ENCODE measurements at regions not wholly inside any gene's neighbourhood (a gene's known extent, or its start where the extent isn't known, plus 50 kb on each side); places are given as distances from the start of the nearest gene placed in this dataset.
"Not testable (repeated sequence)": the region's sequence is repeated elsewhere in the genome, so short reads cannot be mapped to it uniquely, and the experiment has no call there.

DNA sequence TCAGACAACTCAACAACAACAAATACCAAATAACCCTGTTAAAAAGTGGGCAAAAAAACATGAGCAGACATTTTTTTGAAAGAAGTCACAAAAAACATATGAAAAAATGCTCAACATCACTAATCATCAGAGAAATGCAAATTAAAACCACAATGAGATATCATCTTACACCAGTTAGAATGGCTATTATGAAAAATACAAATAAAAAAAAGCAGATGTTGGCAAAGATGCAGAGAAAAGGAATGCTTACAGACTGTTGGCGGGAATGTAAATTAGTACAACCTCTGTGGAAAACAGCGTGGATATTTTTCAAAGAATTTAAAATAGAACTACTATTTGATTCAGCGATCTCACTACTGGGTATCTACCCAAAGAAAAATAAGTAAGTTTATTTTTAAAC lies 114.0 kb downstream of the SLC38A4 start:
- DNase-seq: no peak

DNA sequence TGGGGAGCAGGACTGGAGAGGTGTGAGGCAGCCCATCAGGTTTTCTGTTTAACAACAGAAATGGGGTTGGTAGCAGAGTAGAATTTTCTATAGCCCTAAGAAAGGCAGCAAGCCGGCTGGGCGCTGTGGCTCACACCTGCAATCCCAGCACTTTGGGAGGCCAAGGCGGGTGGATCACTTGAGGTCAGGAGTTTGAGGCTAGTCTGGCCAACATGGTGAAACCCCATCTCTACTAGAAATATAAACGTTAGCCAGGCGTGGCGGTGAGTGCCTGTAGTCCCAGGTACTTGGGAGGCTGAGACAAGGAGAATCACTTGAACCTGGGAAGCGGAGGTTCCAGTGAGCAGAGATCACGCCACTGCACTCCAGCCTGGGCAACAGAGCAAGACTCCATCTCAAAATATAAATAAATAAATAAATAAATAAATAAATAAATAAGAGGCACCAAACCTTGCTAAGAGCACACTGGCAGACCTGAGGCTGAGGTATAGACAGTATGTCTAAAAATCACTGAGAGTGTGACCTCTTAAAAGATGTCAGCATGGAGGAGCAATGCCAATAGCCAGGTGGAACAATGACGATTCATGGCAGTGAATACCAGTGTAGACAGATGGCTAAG lies 115.6 kb downstream of the SLC38A4 start:
- no peak for DNase-seq

DNA sequence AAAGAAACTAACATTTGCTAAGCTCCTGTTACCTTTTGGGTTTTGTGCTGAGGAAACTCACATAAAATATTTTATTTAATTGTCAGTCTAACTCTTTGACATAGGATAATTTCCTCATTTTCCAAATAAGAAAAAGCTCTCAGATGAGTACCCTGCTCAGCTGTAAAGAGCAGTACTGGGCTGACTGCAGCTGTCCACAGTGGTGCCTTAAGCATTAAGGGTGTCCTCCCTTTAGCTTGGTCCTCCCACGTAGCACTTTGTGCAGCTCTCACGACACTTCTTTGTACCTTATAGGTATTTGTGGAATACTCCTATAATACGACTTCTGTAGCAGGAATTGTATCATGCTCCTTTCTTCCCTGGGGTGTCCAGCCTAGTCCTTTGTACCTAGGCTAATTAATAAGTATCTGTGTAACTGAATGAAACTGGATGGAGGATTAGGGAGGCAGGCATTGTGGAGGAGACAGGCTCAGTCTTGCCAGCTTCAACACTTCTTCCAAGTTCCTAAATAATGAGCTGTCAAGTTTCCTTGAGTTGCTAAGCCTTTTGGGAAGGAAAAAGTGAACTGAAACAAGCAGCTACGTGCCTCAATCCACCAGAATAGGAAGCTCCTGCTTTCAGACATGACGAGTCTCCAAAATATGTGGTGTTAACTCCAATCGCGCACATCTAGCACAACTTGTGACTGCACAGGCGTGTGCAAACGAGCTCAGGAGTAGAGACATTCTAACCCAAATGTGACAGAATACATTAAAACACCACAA lies 123.0 kb downstream of the SLC38A4 start:
- no peak for DNase-seq

DNA sequence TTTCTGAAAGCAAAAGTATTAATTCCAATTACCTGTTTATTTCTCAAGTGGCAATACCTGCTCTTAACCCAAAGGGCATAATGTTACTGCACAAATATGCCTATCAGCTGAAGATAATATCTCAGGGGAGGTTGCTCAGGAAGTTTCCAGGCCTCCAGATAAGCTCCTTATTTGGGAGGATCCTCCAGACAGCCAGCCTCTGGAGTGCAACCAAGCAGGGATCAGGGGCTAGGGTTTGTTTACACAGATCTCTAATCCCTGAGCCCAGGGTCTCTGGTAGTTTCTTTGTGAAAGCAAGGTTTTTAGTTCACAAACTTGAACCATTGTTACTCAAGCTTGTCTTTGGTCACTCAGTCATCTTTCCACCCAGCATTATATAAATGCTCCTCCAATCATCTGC lies 124.4 kb downstream of the SLC38A4 start:
- no peak for DNase-seq

DNA sequence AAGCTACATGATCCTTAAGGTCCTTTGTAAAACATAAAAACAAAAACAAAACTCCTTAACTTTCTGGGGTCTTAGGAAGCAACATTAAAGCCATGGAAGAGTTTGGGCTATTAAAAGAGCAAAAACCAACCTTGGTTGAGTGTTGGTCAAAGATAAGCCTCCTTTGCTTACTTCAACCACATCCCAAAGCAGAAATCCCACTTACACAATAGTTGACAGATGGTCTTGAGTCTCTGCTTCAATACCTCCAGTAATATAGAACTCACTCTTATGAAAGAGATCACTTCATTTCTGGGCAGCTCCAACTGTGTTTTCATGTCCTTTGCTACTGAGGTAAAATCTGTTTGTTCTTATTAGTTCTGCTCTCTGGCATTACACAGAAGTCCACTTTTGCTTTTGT lies 125.8 kb downstream of the SLC38A4 start:
- no peak for DNase-seq

DNA sequence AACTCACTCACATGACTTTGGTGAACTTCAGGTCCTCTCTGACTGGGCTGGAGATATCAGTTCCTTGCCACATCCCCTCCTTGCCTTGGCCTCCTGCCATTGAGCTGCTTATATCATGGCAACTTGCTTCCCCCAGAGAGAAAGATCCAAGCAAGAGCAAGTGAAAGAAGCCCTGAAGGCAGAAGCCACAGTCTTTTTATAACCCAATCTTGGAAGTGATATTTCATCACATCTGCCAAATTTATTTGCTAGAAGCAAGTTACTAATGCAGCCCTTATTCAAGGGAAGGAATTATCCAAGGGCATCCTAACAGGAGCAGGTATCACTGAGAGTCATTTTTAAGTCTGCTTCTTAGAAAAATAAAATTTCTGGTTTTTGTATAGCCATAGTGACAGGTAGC lies 127.8 kb downstream of the SLC38A4 start:
- DNase-seq: no peak

DNA sequence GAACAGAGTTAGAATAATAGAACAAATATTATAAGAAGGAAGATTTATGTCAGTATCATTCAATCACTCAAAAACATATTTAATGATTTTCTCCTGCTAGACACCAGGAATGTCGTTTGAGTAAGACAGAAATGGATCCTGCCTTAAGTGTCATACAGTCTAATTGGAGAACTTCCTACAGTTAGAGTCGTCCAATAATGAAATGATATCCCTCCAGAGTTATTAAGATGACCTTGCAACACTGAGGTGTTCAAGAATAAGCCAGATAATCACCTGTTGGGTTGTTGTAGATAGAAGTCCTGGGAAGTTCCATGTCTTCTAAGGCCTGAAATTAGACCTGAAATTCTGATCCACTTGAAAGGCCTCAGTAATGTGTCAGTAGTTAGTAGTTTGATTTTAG lies 132.3 kb downstream of the SLC38A4 start:
- no peak for DNase-seq

DNA sequence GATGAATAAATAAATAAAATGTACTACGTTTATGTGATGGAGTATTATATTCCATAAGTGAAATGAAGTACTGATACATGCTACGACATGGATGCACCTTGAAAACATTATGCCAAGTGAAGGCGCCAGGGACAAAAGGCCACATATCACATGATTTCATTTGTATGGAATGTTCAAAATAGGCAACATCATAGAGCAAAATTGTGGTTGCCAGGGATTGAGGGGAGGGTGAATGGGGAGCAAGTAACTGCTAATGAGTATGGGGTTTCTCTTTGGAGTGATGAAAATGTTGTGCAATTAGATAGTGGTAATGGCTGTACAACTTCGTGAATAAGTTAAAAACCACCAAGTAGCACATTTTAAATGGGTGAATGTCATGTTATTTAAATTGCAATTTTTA lies 132.8 kb downstream of the SLC38A4 start:
- no peak for DNase-seq

DNA sequence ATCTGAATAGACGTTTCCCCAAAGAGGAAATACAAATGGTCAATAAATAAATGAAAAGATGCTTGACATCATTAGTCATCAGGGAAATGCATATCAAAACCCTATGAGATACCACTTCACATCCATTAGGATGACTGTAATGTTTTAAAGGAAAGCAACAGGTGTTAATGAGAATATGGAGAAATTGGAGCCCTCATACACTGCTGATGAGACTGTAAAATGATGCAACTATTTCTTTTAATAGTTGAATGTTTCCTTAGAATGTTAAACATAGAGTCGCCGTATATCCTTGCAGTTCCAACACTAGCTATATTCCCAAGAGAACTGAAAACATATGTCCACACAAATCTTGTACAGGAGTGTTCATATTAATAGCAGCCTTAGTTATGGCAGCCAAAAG lies 133.2 kb downstream of the SLC38A4 start:
- DNase-seq: no peak

DNA sequence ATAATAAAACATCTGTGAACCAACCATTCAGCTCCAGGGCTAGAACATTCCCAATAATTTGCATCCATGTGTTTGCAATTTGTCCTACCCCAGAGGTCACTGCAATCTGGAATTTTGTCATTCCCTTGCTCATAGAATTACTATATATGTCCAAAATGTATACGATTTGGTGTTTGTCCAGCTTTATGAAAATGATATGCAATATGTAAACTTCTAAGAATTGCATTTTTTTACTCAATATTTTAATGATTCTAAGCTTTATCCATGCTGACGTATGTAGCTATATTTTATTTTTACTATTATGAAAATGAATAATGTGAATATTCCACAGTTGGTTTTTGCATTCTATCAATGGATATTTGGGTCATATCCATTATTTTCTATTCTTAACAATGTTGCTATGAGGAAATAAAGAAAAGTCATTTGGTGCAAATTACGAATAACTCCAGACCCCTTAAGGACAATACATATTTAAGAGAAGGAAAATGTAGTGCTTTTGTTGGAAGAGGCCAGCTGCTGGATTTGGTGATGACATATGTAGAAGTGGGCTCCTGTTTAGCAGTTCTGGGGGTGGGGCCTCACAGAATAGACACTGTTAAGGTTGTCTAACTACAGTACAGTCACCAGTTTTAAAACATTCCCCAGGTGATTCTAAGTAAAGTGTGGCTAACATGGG lies 139.4 kb downstream of the SLC38A4 start:
- DNase-seq: no peak

DNA sequence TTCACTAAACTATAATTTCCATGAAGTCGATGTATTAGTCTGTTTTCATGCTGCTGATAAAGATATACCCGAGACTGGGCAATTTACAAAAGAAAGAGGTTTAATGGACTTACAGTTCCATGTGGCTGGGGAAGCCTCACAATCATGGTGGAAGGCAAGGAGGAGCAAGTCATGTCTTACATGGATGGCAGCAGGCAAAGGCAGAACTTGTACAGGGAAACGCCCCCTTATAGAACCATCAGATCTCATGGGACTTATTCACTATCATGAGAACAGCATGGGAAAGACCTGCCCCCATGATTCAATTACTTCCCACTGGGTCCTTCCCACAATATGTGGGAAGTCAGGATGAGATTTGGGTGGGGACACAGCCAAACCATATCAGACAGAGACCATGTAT lies 141.6 kb downstream of the SLC38A4 start:
- not testable (repeated sequence) for DNase-seq

DNA sequence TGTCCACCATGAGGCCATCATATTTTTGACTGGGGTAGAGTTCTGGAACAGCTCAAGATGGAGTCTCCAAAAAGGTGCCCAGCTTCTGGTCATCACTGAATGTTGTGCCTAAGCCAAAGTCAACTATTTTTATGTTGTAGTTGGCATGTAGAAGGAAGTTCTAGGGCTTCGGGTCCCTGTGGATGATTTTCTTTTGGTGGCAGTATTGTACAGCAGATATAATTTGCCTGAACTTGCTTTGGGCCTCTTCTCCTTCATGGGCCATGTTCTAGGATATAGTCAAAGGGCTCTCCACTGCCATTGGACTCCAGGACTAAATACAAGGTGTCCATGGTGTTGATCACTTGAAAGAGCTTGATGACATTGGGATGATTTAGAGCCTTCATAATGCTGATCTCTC lies 143.6 kb downstream of the SLC38A4 start:
- no peak for DNase-seq

DNA sequence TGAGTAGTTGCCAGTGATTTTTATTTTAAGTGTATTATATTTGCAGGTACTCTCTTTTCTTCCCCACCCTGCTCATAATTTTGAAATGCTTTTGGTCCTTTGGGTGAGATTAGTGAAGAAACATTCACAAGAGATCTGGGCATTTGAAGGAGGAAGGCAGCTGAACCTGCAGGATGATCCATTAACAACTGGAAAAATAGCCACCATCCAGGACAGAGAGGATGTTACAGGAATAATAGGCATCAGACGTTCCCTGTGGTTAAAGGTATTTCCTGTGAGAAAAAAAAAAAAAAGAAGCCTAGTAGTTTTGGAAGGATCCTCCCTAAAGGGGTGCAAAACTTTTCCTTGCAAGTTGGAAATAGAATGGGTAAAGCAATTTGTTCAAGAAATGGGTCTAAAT lies 145.3 kb downstream of the SLC38A4 start:
- DNase-seq: no peak

DNA sequence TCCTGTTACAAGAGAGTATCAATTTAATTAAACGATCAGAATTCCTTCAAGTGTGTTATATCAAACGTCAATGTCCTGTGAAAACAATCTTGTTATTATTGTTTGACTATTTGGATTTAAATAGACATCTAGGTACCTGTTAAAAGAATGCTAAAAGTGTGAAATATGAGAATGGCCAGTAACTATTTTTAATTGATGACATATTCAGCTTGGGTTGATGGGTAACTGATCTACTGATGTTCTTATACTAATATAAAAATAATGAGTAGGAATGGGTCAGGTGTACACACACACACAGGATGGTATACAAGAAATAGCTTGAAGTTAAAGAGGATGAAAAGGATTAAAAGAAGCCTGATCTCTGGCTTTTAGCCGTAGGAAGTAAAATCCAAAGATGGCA lies 146.0 kb downstream of the SLC38A4 start:
- no peak for DNase-seq

DNA sequence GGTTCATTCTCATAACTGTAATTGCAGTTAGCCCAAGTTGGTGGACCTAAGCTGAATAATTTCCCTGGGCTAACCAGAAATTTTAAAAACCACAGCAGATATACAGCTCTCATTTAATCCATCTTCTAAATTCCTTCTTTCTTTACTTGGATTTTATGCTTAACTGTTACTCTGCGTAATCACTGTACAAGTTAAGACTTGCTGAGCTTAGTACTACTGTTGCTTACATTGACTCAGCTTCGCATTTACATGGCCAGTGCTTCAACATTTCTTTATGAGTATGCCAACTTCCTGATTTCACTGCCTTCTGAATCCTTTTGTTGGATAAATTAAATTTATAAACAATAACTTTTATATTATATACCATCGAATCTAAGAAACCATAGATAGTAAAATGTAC lies 147.4 kb downstream of the SLC38A4 start:
- DNase-seq: no peak

DNA sequence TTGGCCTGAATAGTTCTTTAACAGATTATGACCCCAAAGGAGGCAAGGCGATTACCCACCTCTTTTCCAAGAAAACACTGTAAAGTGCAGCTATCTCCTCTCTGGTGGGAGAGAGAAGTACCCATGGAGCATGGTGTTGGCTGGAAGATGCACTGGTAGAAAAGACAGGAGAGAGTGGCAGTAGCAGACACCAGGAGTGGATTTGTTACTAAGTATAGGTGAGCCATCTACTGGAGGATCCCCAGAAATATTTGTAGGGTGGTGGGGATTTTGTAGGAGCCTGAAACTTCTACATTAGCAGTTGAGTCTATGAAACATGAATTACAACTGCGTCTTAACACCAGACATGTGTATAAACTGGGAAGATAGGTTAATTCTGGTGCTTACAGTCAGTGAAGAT lies 148.0 kb downstream of the SLC38A4 start:
- DNase-seq: no peak

DNA sequence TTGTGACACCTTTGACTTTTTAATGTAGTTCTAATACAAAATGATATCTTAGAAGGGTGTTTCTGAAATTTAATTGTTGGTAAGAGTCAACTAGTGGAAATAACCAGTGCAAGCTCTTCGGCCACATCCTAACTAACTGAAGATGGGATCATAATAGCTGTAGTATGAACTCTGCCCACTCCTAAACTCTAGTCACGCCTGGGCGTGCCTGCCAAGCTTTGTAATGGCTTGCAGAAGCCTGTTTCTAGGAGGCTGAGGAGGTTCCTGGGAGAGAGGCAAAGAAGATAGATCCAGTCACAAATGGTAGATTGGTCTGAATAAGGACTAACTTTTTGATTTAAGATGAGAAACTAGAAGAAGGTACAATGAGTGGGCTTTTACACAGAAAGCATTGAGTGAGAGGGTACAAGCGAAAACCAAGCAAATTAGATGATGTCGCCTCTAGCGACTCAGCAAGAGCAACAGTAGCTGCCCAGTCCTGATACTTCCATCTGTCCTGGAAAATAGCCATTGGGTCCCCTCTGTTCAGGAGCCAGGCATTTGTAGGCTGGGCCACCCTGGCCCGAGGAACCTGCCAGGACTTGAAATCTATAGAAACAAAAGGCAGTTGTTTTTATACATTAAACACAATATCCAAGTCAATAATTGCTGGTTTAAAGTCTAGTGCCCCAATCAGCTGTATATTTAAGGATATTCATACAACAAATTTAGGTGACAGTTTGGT lies 148.8 kb downstream of the SLC38A4 start:
- DNase-seq: no peak

DNA sequence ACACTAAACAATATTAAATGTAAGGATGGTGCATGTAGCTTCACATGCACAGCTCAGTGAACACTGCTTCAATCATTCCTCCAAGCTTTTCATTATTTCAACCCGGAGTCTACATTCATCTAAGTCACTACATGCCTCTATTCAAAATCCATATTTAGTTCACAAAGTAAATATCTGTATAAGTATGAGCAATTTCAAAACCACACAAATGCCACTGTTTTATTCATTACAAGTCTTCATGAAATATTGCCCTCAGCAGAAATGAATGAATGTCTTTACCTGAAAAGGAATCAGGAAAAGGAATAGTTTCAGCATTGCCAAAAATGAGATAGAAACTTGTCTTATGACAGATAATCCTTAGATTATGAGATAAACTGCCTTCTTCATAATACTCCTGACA lies 149.4 kb downstream of the SLC38A4 start:
- no peak for DNase-seq

DNA sequence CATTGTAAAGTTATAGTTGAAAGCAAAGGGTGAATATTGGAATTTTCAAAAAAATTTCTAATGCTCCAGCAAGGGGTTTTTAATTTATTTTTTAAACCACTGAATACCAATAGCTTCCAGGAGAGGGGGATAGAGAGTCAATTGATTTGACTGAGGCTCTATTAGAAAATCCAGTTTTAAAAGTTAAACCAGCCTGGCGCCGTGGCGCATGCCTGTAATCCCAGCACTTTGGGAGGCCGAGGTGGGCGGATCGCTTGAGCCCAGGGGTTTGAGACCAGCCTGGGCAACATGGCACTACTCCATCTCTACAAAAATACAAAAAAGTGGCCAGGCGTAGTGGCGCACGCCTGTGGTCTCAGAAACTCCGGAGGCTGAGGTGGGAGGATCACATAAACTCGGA lies 150.1 kb downstream of the SLC38A4 start:
- DNase-seq: peak; percentile 21

DNA sequence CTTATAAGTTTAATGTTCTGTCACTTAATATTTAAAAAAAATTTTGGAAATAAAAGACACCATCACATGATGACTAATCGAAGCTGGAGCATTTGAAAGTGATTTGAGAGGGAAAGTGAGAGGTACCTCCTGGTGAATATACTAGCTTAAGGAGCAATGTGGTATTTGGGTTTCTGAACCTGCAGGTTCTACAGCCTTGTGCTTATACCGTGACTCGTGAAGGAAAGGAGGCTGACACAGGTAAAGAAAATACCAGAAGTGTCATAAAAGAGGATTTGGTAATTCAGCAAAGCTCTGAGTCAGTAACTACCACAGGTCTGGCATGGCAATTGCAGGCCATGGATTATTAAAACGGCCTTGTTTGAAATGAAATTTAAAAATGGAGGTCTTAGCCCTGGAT lies 151.0 kb downstream of the SLC38A4 start:
- DNase-seq: no peak

DNA sequence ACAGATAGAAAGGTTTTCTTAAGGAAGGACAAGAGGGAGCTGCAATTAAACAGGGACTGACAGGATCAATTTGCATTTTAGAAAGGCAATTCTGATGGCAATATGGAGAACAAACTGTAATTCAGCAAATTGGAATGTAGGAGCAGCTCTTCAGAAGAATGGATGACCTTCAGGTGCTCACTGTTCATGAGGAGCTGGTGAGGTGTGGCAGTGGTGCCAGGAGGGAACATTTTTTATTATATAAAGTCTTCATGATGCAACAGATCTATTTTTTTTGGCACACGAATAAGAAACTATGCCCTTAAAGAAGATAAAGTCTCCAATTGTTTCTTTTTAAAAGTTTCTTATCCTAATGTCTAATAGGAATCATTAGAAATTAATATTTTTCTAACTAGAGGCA lies 151.7 kb downstream of the SLC38A4 start:
- no peak for DNase-seq

DNA sequence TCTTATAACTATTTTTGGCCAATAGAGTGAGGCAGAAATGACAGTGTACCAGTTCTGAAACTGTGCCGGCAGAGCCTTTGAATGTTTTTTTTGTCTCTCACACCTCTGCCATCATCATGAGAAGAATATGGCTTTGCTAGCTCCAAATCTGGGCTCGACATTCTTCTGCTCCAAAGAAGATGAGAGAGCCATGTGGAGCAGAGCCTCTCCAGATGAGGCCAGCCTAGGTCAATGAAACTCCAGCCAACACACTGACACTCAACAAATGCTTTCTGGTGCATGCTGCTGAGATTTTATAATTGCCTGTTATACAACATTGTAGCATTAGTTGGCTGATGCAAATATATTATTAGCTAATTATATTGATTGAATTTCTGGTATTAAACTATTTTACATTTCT lies 154.7 kb downstream of the SLC38A4 start:
- DNase-seq: no peak

DNA sequence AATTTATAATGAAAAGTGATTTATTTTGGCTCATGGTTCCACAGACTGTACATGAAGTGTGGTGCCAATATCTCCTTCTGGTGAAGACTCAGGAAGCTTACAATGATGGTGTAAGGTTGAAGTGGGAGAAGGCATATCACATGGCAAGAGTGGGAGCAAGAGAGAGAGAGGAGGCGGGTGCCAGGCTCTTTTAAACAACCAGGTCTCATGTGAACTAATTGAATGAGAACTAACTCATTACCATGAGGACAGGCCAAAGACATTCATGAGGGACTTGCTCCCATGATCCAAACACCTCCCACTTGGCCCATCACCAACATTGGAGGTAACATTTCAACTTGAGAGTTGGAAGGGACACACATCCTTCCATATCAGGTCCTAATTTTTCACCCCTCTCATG lies 155.2 kb downstream of the SLC38A4 start:
- DNase-seq: no peak

DNA sequence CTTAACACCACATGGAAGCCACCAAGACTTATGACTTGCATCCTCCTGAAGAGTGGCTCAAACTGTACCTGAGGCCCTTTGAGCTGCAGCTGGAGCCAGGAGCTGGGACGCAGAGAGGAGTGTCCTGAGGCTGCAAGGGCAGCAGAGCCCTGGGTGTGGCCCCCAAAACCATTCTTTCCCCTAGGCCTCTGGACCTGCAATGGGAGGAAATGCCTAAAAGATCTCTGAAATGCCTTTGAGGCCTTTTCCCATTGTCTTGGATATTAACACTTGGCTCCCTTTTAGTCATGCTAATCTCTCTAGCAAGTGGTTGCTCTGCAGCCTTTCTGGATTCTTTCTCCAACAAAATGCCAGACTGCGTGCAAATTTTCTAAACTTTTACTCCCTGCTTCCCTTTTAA lies 156.1 kb downstream of the SLC38A4 start:
- no peak for DNase-seq

Data from activated T-cell treated with anti-CD3 and anti-CD28 coated beads, Interleukin-2, amount 50 U/mL, for 1 hour (primary cell).